Astrocyte (in vitro differentiated cells and primary cell): ENCODE measurements at regions not wholly inside any gene's neighbourhood (a gene's known extent, or its start where the extent isn't known, plus 50 kb on each side); places are given as distances from the start of the nearest gene placed in this dataset.

ENCODE experiments used
- CTCF ChIP-seq: IDR thresholded peaks from 2 replicates; pipeline ENCODE4 v1.5.1; 2011; ENCODE audit warnings: low read depth, mild to moderate bottlenecking, inconsistent platforms, low read length, moderate library complexity; ENCODE audit not compliant: insufficient read depth
- EZH2 ChIP-seq: IDR thresholded peaks from 2 replicates; pipeline ENCODE4 v1.6.1; 2012; ENCODE audit warnings: mild to moderate bottlenecking, low read length, inconsistent platforms; ENCODE audit not compliant: insufficient read depth

GRCh38 chr4:11514003-11514402 lies 85.3 kb upstream of the HS3ST1 start:
- no peak for TF ChIP-seq EZH2
- TF ChIP-seq CTCF = no peak
